Non-pigmented ciliary epithelial cell (primary cell): ENCODE measurements at regions not wholly inside any gene's neighbourhood (a gene's known extent, or its start where the extent isn't known, plus 50 kb on each side); places are given as distances from the start of the nearest gene placed in this dataset.

Experiments used
- DNase-seq: peaks from one replicate; pipeline ENCODE4 v3.0.0-alpha.2; 2010; ENCODE audit warnings: low read depth

GRCh38 chr9:22286661-22287060 lies 160.0 kb upstream of the DMRTA1 start:
- no peak for DNase-seq

GRCh38 chr9:22288661-22289060 lies 158.0 kb upstream of the DMRTA1 start:
- DNase-seq, result no peak

DNA sequence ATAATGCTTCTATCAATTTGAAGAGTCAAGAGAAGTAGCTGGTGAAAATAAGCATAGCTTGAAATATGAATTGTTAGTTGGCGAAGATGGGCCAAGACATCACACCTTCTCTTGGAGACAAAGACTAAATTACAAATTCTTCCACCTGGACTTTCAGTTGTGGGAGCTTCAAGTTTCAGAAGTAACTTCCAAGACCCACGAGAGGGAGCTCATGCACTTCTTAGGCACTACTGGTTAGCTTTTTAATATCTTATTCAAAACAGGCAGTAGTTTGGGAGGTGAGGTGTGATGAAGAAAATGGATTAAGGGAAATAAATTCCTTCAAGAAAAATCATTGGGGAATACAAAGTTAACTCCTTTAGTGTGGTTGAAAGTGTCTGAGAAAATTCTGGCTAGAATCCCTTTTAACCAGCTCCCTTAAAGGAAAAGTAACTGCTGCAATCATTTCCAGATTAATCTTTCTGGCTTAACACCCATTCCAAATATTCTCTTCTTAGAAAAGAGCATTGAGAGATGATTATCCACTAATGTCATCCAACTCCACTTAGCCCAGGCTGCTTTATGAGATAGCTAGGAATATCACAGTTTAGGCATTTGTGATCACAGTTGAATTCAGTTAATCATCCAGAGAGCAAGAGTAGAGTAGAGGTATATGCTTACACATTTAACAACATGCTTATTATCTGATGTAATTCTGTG lies 139.5 kb upstream of the DMRTA1 start:
- peak; percentile 42 for DNase-seq

GRCh38 chr9:22308177-22308576 lies 138.4 kb upstream of the DMRTA1 start:
- no peak for DNase-seq

- DNase-seq, result no peak
Measured at GRCh38 chr9:22316645-22317044, 130.0 kb upstream of the DMRTA1 start.

DNA sequence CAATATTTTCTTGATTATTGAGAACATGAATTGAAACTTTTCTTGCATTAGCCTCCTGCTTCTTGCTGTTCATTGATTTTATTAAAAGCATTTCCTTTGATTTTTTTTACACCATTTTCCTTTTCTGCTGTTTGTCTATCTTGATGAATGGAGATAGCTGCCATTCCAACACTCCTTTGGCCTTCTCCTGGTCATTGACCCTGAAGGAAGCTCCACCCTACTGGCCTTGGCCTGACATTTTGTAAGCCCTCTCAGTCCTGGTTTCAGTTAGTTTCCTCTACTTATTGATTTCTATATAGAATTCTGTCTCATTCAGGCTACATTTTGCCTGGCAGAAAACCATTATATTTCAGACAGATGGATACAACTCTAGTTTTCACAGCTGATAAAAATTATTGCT lies 115.1 kb upstream of the DMRTA1 start:
- DNase-seq, result no peak

DNA sequence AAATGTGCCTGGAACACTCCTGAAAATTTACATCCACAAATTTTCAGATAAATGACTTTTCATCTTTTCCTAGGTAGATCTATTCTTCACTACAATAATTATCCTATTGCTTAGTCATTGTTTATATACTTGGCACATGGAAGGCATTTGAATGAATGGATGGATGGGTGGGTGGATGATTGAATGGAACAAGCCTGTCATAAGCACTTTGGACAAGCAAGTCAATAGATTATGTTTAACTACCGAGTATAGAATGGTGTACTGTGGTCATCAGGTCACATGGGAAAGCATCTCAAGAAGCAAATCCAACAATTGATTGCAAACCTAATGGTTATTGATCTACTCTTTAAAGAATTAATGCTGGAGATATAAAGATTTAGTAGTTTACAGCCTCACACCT lies 114.4 kb upstream of the DMRTA1 start:
- DNase-seq, result no peak

DNA sequence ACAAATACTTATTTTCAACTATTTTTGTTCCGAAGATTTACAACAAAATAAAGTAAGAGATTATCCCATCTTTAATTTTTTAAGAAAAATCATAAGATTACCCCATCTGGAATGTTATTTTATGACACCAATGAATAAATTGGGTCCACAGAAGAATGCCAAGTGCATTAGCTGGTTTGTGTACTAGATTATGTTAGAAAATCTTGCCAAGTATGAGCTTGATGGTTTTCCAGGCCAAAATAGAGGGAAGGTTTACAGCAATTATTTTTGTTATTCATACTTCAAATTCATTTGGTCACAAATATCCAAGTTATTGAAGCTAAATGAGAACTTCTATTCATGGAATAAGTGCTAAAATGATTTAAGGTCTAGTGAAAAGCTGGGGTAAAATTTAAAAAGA lies 109.4 kb upstream of the DMRTA1 start:
- no peak for DNase-seq

DNA sequence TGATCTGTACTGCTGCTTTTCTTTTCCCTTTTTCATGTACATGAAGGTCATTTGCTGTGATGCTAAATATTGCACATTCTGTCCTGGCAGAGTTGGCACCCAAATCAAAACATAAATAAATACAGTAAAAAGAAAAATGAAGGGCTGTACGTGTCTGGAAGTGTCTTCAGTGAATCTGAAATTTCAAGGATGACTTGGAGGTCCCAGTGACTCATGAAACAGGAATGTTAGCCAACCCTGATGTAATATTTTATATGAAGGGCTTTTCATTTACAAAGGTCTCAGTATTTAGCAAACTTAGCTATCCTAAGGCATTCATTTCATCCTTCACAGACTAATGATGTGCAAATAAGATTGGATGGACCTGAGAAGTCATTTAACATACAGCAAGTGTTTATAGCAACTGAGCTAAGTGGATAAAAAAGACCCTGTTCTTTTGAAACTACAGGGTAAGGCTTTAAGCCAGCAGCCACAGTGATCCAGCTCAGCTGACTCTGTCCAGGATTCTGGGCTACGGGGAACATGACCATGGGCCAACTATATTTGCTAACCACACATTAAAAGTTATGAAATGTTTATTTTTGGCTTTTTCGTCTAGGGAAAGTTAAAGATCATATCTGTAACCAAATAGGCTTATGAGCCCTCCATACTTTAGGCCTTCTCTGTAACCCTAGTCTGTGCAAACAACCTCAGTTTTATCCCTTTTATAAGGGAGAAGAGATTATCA lies 104.0 kb upstream of the DMRTA1 start:
- no peak for DNase-seq

DNA sequence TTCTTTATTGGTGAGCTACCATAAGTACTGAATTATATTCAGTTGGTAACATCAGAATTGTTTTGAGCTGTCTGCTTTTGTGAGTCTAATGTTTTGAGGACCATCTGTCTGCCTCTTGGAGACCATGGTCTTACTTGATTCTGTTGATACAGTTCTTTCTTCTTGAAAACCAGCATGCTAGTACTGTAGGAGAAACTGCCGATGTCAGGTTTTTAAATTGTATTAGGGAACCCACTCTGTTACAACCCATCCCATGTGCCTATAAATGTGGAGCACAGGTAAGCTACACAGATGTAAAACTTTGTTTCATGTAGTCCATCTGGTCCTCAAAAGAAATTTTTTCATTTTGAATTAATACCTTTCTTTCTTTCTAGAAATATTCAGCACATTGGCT lies 103.4 kb upstream of the DMRTA1 start:
- no peak for DNase-seq

- no peak for DNase-seq
Measured at GRCh38 chr9:22354699-22355384, 91.8 kb upstream of the DMRTA1 start.

DNA sequence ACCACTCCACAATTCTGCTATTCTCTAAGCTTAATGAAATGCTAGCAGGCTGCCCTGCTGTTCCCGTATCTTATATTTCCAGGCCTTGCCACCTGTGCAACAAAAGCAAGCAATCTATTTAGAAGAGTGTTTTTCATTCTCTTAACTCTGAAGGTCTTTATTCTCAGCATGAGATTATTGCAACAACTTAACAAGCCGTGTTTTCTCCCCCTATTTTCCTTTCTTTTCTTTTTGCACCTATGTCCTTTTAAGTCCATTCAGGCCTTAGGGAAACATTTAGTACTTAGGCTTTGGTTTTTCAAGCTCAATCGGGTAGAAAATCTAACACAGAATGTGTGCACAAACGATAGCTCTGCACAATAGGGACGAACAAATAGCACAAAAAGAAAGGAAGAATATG lies 89.6 kb upstream of the DMRTA1 start:
- DNase-seq, result no peak

GRCh38 chr9:22363421-22363887 lies 83.2 kb upstream of the DMRTA1 start:
- no peak for DNase-seq

DNA sequence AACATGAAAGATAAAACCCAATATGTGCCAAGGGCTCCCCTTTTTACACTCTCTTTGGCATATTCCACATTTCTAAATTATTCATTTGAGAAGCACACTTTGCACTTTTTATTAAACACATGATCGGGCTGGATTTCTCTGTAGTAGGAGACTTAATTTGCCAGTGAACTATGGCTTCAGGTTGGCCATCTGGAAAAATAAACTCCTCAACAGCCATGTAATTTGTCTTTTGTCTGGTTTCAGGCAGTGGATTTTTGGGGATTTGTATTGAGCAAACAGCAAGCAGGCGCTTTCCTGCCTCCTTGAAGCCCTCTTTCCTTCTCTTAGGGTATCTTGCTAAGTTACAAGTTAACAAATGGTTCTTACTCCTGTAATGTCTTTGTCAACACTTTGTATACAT lies 73.0 kb upstream of the DMRTA1 start:
- no peak for DNase-seq

GRCh38 chr9:22374051-22374450 lies 72.6 kb upstream of the DMRTA1 start:
- no peak for DNase-seq

- DNase-seq, result no peak
Measured at GRCh38 chr9:22379272-22379671, 67.4 kb upstream of the DMRTA1 start.

GRCh38 chr9:22381170-22381569 lies 65.5 kb upstream of the DMRTA1 start:
- DNase-seq, result no peak

- DNase-seq, result no peak
Measured at GRCh38 chr9:22382331-22382730, 64.3 kb upstream of the DMRTA1 start.

DNA sequence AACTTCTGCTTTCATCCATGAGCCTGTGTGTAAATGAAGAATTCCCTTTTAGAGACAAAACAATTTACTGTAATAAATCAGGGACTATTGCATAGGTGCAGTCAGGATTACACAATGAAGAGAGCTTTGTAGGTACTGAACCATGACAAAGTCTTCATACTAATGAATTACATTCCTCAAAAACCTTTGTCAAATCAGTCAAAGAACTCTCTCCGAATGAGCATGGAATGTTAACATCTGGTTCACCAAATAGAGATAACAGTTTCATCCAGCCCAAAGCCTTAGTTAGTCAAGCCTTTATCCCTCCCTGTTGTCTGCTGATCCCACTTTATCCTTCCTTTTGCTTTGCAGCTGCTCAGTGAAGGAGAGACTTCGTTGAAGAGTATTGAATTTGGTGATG lies 62.9 kb upstream of the DMRTA1 start:
- no peak for DNase-seq

DNA sequence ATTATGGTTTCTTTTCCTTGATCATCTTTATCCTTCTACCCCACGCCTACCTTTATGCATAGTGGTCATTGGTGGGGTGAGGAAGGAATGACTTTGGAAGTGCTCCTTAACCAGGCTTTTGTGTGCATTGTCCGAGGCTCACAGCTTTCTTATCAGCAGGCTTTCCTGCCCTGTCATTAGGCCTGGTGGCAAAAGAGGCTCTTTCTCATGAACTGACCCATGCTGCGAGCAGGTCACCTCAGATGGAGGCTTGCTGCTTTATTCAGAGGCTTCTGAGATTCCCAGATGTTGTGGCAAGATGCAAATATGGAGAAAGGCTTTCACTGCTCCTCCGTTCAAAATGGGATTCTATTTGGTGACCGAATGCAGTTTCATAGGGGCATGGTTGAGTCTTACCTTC lies 57.4 kb upstream of the DMRTA1 start:
- no peak for DNase-seq

- no peak for DNase-seq
Measured at GRCh38 chr9:22392523-22392922, 54.1 kb upstream of the DMRTA1 start.

GRCh38 chr9:22395687-22396141 lies 50.9 kb upstream of the DMRTA1 start:
- no peak for DNase-seq
